ENCODE measurements at regions not wholly inside any gene's neighbourhood (a gene's known extent, or its start where the extent isn't known, plus 50 kb on each side); places are given as distances from the start of the nearest gene placed in this dataset.

- no peak for DNase-seq
Observed at GRCh38 chr9:36764364-36765076, 191.8 kb downstream of the MELK start.

- DNase-seq = no peak
Observed at GRCh38 chr9:36765077-36765390, 192.3 kb downstream of the MELK start.

GRCh38 chr9:36765468-36766341 is 193.0 kb downstream of the MELK start:
- DNase-seq = peak; percentile 89

GRCh38 chr9:36768677-36769076 is 196.0 kb downstream of the MELK start:
- DNase-seq = no peak

GRCh38 chr9:36770025-36770424 is 197.3 kb downstream of the MELK start:
- no peak for DNase-seq

GRCh38 chr9:36772449-36773403 is 200.0 kb downstream of the MELK start:
- peak; percentile 65 for DNase-seq

GRCh38 chr9:36778682-36779081 is 206.0 kb downstream of the MELK start:
- DNase-seq = no peak

- DNase-seq = no peak
Observed at GRCh38 chr9:36779582-36779981, 206.9 kb downstream of the MELK start.

- DNase-seq = no peak
Observed at GRCh38 chr9:36780186-36780585, 207.5 kb downstream of the MELK start.

GRCh38 chr9:36781533-36781932 is 208.8 kb downstream of the MELK start:
- no peak for DNase-seq
